NB4 (cell line): ENCODE measurements at regions not wholly inside any gene's neighbourhood (a gene's known extent, or its start where the extent isn't known, plus 50 kb on each side); places are given as distances from the start of the nearest gene placed in this dataset.

Source experiments
- DNase-seq: peaks from one replicate; pipeline ENCODE4 v3.0.0; 2010; ENCODE audit warnings: low read depth
- H3K4me3 ChIP-seq: one replicate; pipeline ENCODE4 v1.5.1; 2011; ENCODE audit warnings: mild to moderate bottlenecking, low read depth, low read length, moderate library complexity
- CTCF ChIP-seq: IDR thresholded peaks from one replicate; pipeline ENCODE4 v1.5.1; 2012; ENCODE audit warnings: low read depth, low read length
- MAX ChIP-seq: IDR thresholded peaks from 2 replicates; pipeline ENCODE4 v1.6.1; 2011; ENCODE audit warnings: low read depth, low read length
- MYC ChIP-seq: IDR thresholded peaks from 2 replicates; pipeline ENCODE4 v1.6.1; 2011; ENCODE audit warnings: low read depth, low read length
- POLR2A ChIP-seq: IDR thresholded peaks from 2 replicates; pipeline ENCODE4 v1.6.1; 2011; ENCODE audit warnings: mild to moderate bottlenecking; ENCODE audit not compliant: insufficient read length; ENCODE audit errors: extremely low read depth

GRCh38 chr10:33493978-33494377 is 159.5 kb upstream of the NRP1 start:
- TF ChIP-seq CTCF (no peak), MYC (no peak), POLR2A (no peak), MAX (no peak)
- DNase-seq: no peak
- no peak overlapping the region for H3K4me3 ChIP-seq

- no peak overlapping the region for H3K4me3 ChIP-seq
- no peak for DNase-seq
- TF ChIP-seq CTCF (no peak), POLR2A (no peak), MYC (no peak), MAX (no peak)
Observed at GRCh38 chr10:33493497-33493896, 159.0 kb upstream of the NRP1 start.

GRCh38 chr10:33492701-33493345 is 158.4 kb upstream of the NRP1 start:
- TF ChIP-seq POLR2A (no peak), MAX (no peak), CTCF (no peak), MYC (no peak)
- DNase-seq: no peak
- H3K4me3 ChIP-seq: no peak overlapping the region

- H3K4me3 ChIP-seq: no peak overlapping the region
- DNase-seq: no peak
- TF ChIP-seq POLR2A: no peak
- no peak for TF ChIP-seq MYC
- TF ChIP-seq MAX: no peak
- no peak for TF ChIP-seq CTCF
Observed at GRCh38 chr10:33489501-33490176, 155.2 kb upstream of the NRP1 start.

- no peak overlapping the region for H3K4me3 ChIP-seq
- peak; percentile 0 for DNase-seq
- TF ChIP-seq CTCF: no peak
- TF ChIP-seq MAX: no peak
- TF ChIP-seq POLR2A: no peak
- no peak for TF ChIP-seq MYC
Observed at GRCh38 chr10:33487014-33487776, 152.7 kb upstream of the NRP1 start.
